K562 (cell line): ENCODE measurements at regions not wholly inside any gene's neighbourhood (a gene's known extent, or its start where the extent isn't known, plus 50 kb on each side); places are given as distances from the start of the nearest gene placed in this dataset.

Source experiments
- ARNT ChIP-seq, 2 experiments: fragments of 450-650 bp; IDR thresholded peaks; 2 replicates each; pipeline ENCODE4 v1.6.1; 2016; ENCODE audit warnings: mild to moderate bottlenecking in 1 of 2
- CHAMP1 ChIP-seq: fragments of 450-650 bp; IDR thresholded peaks from 2 replicates; pipeline ENCODE4 v1.6.1; 2016; ENCODE audit warnings: mild to moderate bottlenecking
- CUX1 ChIP-seq: fragments of 200-800 bp; sonication (Bioruptor generic); IDR thresholded peaks from 2 replicates; pipeline ENCODE4 v1.6.1; 2016; ENCODE audit warnings: missing genetic modification characterization, missing compliant biosample characterization
- PBX2 ChIP-seq, 2 experiments: IDR thresholded peaks in 1 of 2; conservative IDR thresholded peaks in 1 of 2; 2 replicates each; pipeline ENCODE4 v1.6.1; 2016; ENCODE audit warnings: low read depth in 2 of 2, mild to moderate bottlenecking in 1 of 2, missing compliant biosample characterization in 1 of 2, missing genetic modification characterization in 1 of 2, moderate library complexity in 1 of 2

- TF ChIP-seq CUX1 (CRISPR knock-in tag), result no peak
- TF ChIP-seq PBX2 (CRISPR knock-in tag; IDR thresholded peaks at IDR 0.05; ENCODE audit: low read depth), result no peak
- TF ChIP-seq PBX2 (tag; conservative IDR thresholded peaks at IDR 0.05; ENCODE audit: low read depth), result no peak
- TF ChIP-seq CHAMP1, result no peak
- no peak for TF ChIP-seq ARNT (IDR thresholded peaks at IDR 0.05)
Observed at GRCh38 chr10:131817866-131818509, 82.8 kb upstream of the PPP2R2D start (continued).
